SK-N-SH treated with all-trans-retinoic acid at 6 μM for 48 hours (cell line): ENCODE measurements at regions not wholly inside any gene's neighbourhood (a gene's known extent, or its start where the extent isn't known, plus 50 kb on each side); places are given as distances from the start of the nearest gene placed in this dataset.

Experiments used
- ATAC-seq: fragments of 200-7000 bp; cut with Tn5 transposase; 3 replicates; pipeline ENCODE4 v1.9.1; 2020; ENCODE audit warnings: mild to moderate bottlenecking, moderate library complexity
- ARNTL ChIP-seq: fragments of 450-650 bp; formaldehyde crosslinking; IDR thresholded peaks from 2 replicates; pipeline ENCODE4 v1.5.0; 2020; ENCODE audit warnings: low read depth, mild to moderate bottlenecking, moderate library complexity, borderline replicate concordance
- BACH2 ChIP-seq: fragments of 250-450 bp; sonication (Bioruptor Pico); IDR thresholded peaks from 2 replicates; pipeline ENCODE4 v1.9.0; 2021; ENCODE audit warnings: mild to moderate bottlenecking, borderline replicate concordance
- ESRRG ChIP-seq: fragments of 250-450 bp; sonication (Bioruptor Pico); IDR thresholded peaks from 2 replicates; pipeline ENCODE4 v1.6.1; 2021; ENCODE audit warnings: mild to moderate bottlenecking
- GLIS3 ChIP-seq: fragments of 250-450 bp; sonication (Bioruptor Pico); IDR thresholded peaks from 2 replicates; pipeline ENCODE4 v1.5.0; 2020; ENCODE audit warnings: mild to moderate bottlenecking, moderate library complexity
- ISL1 ChIP-seq: fragments of 250-450 bp; sonication (Bioruptor Pico); IDR thresholded peaks from 2 replicates; pipeline ENCODE4 v2.1.2; 2022; ENCODE audit warnings: mild to moderate bottlenecking, moderate library complexity
- OSR1 ChIP-seq: fragments of 250-450 bp; sonication (Bioruptor Pico); IDR thresholded peaks from 2 replicates; pipeline ENCODE4 v1.8.0; 2022; ENCODE audit warnings: moderate library complexity, mild to moderate bottlenecking, inconsistent platforms
- PPARA ChIP-seq: fragments of 250-450 bp; sonication (Bioruptor Pico); IDR thresholded peaks from 2 replicates; pipeline ENCODE4 v1.5.0; 2020; ENCODE audit warnings: mild to moderate bottlenecking, borderline replicate concordance
- RARB ChIP-seq: fragments of 250-450 bp; sonication (Bioruptor Pico); IDR thresholded peaks from 2 replicates; pipeline ENCODE4 v1.8.0; 2021; ENCODE audit warnings: mild to moderate bottlenecking, moderate library complexity
- SNAI2 ChIP-seq: fragments of 250-450 bp; sonication (Bioruptor Pico); IDR thresholded peaks from 2 replicates; pipeline ENCODE4 v1.5.0; 2020; ENCODE audit warnings: mild to moderate bottlenecking, moderate library complexity
- TCF4 ChIP-seq: fragments of 250-450 bp; sonication (Bioruptor Pico); IDR thresholded peaks from 2 replicates; pipeline ENCODE4 v1.8.0; 2021; ENCODE audit warnings: mild to moderate bottlenecking, moderate library complexity, borderline replicate concordance
- TOX ChIP-seq: fragments of 250-450 bp; sonication (Bioruptor Pico); IDR thresholded peaks from 2 replicates; pipeline ENCODE4 v1.8.0; 2021; ENCODE audit warnings: mild to moderate bottlenecking, moderate library complexity, borderline replicate concordance
- ZC3H10 ChIP-seq: fragments of 250-450 bp; sonication (Bioruptor Pico); IDR thresholded peaks from 2 replicates; pipeline ENCODE4 v1.5.1; 2021; ENCODE audit warnings: mild to moderate bottlenecking, moderate library complexity
- ZFP3 ChIP-seq: fragments of 250-450 bp; sonication (Bioruptor Pico); IDR thresholded peaks from 2 replicates; pipeline ENCODE4 v1.5.0; 2020; ENCODE audit warnings: mild to moderate bottlenecking, moderate library complexity
- ZFP30 ChIP-seq: fragments of 450-650 bp; formaldehyde crosslinking; IDR thresholded peaks from 2 replicates; pipeline ENCODE4 v1.5.0; 2022; ENCODE audit warnings: mild to moderate bottlenecking, moderate library complexity
- ZNF565 ChIP-seq: fragments of 450-650 bp; formaldehyde crosslinking; conservative IDR thresholded peaks from 2 replicates; pipeline ENCODE4 v1.5.0; 2020; ENCODE audit warnings: low read depth, mild to moderate bottlenecking, moderate library complexity
- ZNF70 ChIP-seq: fragments of 450-650 bp; formaldehyde crosslinking; IDR thresholded peaks from 2 replicates; pipeline ENCODE4 v1.5.0; 2020; ENCODE audit warnings: mild to moderate bottlenecking, moderate library complexity
- ZNF8 ChIP-seq: fragments of 450-650 bp; formaldehyde crosslinking; IDR thresholded peaks from 2 replicates; pipeline ENCODE4 v1.5.0; 2020; ENCODE audit warnings: mild to moderate bottlenecking, moderate library complexity
- TF ChIP-seq, protein P1 (sequence below): fragments of 250-450 bp; sonication (Bioruptor Pico); IDR thresholded peaks from 2 replicates; pipeline ENCODE4 v1.5.0; 2020; ENCODE audit warnings: mild to moderate bottlenecking, moderate library complexity
- TF ChIP-seq, protein P2 (sequence below): fragments of 250-450 bp; sonication (Bioruptor Pico); IDR thresholded peaks from 2 replicates; pipeline ENCODE4 v1.5.1; 2020; ENCODE audit warnings: low read depth, mild to moderate bottlenecking, moderate library complexity
- TF ChIP-seq, protein P3 (sequence below): fragments of 250-450 bp; sonication (Bioruptor Pico); IDR thresholded peaks from 2 replicates; pipeline ENCODE4 v1.8.0; 2021; ENCODE audit warnings: low read depth, mild to moderate bottlenecking, moderate library complexity, borderline replicate concordance
- TF ChIP-seq, protein P4 (sequence below): fragments of 250-450 bp; sonication (Bioruptor Pico); IDR thresholded peaks from 2 replicates; pipeline ENCODE4 v1.8.0; 2020; ENCODE audit warnings: mild to moderate bottlenecking, moderate library complexity, borderline replicate concordance
- TF ChIP-seq, protein P5 (sequence below): fragments of 250-450 bp; sonication (Bioruptor Pico); IDR thresholded peaks from 2 replicates; pipeline ENCODE4 v1.5.1; 2021; ENCODE audit warnings: mild to moderate bottlenecking, moderate library complexity

DNA sequence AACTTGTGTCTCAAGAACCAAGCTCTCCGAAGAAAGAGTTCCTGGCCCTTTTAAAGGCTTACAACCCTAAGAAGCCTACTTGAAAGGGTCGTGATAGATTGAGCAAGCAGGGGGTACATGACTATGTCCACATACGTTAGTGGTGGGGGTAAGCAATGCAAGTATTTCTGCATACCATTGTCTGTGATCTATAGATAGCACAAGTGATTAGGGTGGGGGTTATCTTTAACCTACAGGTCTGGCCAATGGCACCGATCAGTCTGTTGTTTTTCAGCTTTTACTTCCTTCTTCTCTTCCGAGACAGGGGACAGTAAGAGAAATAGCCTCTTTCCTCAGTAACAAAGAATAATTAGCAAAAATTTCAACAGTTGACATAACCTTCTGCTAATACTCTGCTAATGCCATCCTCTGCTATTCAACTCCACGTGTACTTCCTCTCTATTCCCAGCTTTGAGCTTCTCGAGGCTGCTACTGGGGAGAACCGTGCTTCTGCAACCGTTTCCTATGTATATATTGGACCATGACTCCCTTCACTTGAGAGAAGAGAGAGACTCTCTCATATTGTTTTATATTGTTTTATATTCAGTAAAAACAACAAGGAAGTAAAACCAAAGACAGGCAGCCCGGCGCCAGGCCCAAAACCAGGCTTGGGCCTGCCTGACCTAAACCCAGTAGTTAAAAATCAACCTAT, 727.7 kb upstream of the NCAM2 start:
- TF ChIP-seq ZFP3 (CRISPR knock-in tag) (no peak), ISL1 (no peak), ZNF70 (CRISPR knock-in tag) (no peak), ZNF8 (no peak), ESRRG (no peak), BACH2 (CRISPR knock-in tag) (no peak), ZNF565 (CRISPR knock-in tag) (no peak), SNAI2 (CRISPR knock-in tag) (no peak), TCF4 (no peak), ZC3H10 (CRISPR knock-in tag) (no peak), GLIS3 (CRISPR knock-in tag) (no peak), ARNTL (CRISPR knock-in tag) (no peak)
- TF ChIP-seq, protein P1, sequence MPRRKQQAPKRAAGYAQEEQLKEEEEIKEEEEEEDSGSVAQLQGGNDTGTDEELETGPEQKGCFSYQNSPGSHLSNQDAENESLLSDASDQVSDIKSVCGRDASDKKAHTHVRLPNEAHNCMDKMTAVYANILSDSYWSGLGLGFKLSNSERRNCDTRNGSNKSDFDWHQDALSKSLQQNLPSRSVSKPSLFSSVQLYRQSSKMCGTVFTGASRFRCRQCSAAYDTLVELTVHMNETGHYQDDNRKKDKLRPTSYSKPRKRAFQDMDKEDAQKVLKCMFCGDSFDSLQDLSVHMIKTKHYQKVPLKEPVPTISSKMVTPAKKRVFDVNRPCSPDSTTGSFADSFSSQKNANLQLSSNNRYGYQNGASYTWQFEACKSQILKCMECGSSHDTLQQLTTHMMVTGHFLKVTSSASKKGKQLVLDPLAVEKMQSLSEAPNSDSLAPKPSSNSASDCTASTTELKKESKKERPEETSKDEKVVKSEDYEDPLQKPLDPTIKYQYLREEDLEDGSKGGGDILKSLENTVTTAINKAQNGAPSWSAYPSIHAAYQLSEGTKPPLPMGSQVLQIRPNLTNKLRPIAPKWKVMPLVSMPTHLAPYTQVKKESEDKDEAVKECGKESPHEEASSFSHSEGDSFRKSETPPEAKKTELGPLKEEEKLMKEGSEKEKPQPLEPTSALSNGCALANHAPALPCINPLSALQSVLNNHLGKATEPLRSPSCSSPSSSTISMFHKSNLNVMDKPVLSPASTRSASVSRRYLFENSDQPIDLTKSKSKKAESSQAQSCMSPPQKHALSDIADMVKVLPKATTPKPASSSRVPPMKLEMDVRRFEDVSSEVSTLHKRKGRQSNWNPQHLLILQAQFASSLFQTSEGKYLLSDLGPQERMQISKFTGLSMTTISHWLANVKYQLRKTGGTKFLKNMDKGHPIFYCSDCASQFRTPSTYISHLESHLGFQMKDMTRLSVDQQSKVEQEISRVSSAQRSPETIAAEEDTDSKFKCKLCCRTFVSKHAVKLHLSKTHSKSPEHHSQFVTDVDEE, result no peak
- TF ChIP-seq, protein P2, sequence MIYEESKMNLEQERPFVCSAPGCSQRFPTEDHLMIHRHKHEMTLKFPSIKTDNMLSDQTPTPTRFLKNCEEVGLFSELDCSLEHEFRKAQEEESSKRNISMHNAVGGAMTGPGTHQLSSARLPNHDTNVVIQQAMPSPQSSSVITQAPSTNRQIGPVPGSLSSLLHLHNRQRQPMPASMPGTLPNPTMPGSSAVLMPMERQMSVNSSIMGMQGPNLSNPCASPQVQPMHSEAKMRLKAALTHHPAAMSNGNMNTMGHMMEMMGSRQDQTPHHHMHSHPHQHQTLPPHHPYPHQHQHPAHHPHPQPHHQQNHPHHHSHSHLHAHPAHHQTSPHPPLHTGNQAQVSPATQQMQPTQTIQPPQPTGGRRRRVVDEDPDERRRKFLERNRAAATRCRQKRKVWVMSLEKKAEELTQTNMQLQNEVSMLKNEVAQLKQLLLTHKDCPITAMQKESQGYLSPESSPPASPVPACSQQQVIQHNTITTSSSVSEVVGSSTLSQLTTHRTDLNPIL (CRISPR knock-in tag), result no peak
- TF ChIP-seq, protein P3, sequence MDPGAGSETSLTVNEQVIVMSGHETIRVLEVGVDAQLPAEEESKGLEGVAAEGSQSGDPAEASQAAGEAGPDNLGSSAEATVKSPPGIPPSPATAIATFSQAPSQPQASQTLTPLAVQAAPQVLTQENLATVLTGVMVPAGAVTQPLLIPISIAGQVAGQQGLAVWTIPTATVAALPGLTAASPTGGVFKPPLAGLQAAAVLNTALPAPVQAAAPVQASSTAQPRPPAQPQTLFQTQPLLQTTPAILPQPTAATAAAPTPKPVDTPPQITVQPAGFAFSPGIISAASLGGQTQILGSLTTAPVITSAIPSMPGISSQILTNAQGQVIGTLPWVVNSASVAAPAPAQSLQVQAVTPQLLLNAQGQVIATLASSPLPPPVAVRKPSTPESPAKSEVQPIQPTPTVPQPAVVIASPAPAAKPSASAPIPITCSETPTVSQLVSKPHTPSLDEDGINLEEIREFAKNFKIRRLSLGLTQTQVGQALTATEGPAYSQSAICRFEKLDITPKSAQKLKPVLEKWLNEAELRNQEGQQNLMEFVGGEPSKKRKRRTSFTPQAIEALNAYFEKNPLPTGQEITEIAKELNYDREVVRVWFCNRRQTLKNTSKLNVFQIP (CRISPR knock-in tag), result no peak
- ATAC-seq, result no peak

DNA sequence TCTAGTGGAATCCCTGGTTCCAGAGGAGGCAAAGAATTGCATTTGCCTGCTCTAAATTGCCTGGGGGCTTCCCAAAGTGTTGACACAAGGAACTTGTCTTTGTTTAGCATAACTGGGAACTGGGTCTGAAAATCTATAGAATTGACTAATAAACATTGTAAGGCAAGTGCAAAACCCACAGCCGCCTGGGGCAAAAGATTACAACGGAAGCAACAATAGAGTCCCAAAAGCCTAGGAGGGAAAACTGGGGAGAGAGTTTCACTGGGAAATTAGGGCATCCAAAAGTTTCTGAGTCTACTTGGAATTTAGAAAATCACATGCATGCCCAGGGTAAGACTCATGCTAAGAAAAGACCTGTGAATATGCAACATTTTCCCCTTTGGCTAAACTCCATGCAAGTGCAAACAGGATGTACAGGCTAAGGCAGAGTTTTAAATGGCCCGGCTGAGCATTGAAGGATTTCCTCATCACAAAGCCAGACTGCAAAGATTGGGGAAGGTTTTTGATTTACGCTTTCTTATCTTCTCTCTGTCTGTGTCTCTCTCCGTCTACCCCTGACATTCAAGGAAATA, 725.3 kb upstream of the NCAM2 start:
- ATAC-seq, result no peak

More for the DNA sequence above, 725.3 kb upstream of the NCAM2 start:
- TF ChIP-seq OSR1 (CRISPR knock-in tag), result no peak
- TF ChIP-seq, protein P3 (CRISPR knock-in tag), result no peak
- no peak for TF ChIP-seq RARB
- no peak for TF ChIP-seq ZC3H10 (CRISPR knock-in tag)
- TF ChIP-seq ISL1, result no peak
- TF ChIP-seq TCF4, result no peak
- TF ChIP-seq, protein P1, result no peak
- TF ChIP-seq TOX (CRISPR knock-in tag), result no peak
- TF ChIP-seq, protein P2 (CRISPR knock-in tag), result no peak
- TF ChIP-seq ARNTL (CRISPR knock-in tag), result no peak
- no peak for TF ChIP-seq ESRRG
- no peak for TF ChIP-seq ZFP30 (CRISPR knock-in tag)
- no peak for TF ChIP-seq BACH2 (CRISPR knock-in tag)
- TF ChIP-seq, protein P4, sequence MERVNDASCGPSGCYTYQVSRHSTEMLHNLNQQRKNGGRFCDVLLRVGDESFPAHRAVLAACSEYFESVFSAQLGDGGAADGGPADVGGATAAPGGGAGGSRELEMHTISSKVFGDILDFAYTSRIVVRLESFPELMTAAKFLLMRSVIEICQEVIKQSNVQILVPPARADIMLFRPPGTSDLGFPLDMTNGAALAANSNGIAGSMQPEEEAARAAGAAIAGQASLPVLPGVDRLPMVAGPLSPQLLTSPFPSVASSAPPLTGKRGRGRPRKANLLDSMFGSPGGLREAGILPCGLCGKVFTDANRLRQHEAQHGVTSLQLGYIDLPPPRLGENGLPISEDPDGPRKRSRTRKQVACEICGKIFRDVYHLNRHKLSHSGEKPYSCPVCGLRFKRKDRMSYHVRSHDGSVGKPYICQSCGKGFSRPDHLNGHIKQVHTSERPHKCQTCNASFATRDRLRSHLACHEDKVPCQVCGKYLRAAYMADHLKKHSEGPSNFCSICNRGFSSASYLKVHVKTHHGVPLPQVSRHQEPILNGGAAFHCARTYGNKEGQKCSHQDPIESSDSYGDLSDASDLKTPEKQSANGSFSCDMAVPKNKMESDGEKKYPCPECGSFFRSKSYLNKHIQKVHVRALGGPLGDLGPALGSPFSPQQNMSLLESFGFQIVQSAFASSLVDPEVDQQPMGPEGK (CRISPR knock-in tag), result no peak
- TF ChIP-seq, protein P5, sequence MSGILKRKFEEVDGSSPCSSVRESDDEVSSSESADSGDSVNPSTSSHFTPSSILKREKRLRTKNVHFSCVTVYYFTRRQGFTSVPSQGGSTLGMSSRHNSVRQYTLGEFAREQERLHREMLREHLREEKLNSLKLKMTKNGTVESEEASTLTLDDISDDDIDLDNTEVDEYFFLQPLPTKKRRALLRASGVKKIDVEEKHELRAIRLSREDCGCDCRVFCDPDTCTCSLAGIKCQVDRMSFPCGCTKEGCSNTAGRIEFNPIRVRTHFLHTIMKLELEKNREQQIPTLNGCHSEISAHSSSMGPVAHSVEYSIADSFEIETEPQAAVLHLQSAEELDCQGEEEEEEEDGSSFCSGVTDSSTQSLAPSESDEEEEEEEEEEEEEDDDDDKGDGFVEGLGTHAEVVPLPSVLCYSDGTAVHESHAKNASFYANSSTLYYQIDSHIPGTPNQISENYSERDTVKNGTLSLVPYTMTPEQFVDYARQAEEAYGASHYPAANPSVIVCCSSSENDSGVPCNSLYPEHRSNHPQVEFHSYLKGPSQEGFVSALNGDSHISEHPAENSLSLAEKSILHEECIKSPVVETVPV (CRISPR knock-in tag), result no peak
- TF ChIP-seq ZNF8, result no peak
- no peak for TF ChIP-seq ZNF70 (CRISPR knock-in tag)
- no peak for TF ChIP-seq ZFP3 (CRISPR knock-in tag)
- TF ChIP-seq GLIS3 (CRISPR knock-in tag), result no peak
- no peak for TF ChIP-seq PPARA (CRISPR knock-in tag)
